ENCODE measurements at regions not wholly inside any gene's neighbourhood (a gene's known extent, or its start where the extent isn't known, plus 50 kb on each side); places are given as distances from the start of the nearest gene placed in this dataset.
"Not testable (repeated sequence)": the region's sequence is repeated elsewhere in the genome, so short reads cannot be mapped to it uniquely, and the experiment has no call there.

DNA sequence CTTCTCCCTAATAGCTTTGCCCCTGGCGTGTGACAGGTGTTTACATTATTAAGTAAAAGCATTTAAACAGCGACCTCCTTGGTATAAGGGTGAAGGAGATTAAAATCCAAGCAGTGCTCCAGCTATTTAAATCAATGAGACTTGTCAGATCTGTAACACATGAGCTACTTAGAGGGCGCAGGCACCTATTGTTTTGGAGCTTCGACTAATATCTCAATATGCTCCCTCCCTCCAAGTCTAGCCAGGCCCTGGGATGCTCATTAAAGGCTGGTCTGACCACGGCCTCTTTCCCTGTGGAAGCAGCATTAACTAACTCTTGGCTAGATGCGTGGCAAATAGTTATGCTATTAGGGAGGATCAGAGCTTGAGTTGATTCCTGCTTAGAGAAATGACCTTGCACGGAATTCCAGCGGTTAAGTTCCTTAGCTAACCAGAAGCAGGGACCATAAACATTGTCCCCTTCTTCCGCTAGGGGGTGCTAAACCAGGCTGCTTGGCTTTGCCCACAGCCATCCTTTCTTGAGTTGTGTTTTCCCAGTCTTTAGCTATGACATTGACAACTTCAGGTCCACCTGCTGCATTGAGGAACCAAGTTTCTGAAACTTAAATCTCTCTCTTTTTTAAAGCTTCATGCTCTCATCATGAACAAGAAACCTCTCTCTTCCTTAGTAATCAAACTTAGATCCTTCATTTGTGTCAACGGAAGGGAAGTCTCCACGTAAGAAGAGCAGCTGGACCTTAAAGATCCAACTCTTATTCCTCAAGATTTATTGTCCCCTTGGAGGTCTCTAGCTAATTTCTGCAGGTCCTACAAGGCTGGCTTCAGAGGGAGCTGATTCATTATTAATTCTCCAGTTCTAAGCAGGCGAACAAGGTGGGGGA, 80.7 kb upstream of the IGFBP7 start:
- no peaks in the 10 kb centered on the region for H3K27me3 ChIP-seq
- peaks cover 32% of the 10 kb centered on the region for H3K4me1 ChIP-seq
- no peaks in the 10 kb centered on the region for H3K36me3 ChIP-seq
- H3K9me3 ChIP-seq (replicated peaks): no peaks in the 10 kb centered on the region
- no peak overlapping the region for H3K4me3 ChIP-seq
- H3K27ac ChIP-seq: no peak overlapping the region
- peak; percentile 66 to 84 for DNase-seq

DNA sequence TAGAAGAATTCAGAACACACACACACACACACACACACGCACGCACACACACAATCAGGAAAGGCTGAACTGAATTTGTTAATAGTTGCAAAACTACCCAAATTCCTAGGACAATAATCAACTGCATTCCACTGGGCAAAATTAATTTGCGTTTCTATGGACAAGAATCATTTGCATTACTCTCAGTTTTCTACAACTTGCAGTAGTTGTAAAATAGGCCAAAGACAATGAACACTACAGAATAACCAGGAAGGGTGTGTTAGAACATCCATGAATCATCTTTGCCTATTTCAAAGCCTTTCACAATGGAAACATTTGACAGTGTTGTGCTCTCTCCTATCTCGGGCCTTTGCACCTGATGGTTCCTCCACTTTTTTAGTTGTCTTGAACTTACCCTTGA, 77.1 kb upstream of the IGFBP7 start:
- peaks cover 25% of the 10 kb centered on the region for H3K4me1 ChIP-seq
- no peak for DNase-seq
- no peak overlapping the region for H3K4me3 ChIP-seq

GRCh38 chr4:57184378-57185029, 74.3 kb upstream of the IGFBP7 start:
- Histone ChIP-seq H3K27me3 (no peaks in the 10 kb centered on the region), H3K4me3 (no peak overlapping the region), H3K27ac (no peak overlapping the region), H3K4me1 (peaks cover 6% of the 10 kb centered on the region), H3K36me3 (no peaks in the 10 kb centered on the region), H3K9me3 (replicated peaks) (no peaks in the 10 kb centered on the region)
- no peak for DNase-seq

More for the DNA sequence above, 77.1 kb upstream of the IGFBP7 start:
- H3K9me3 ChIP-seq (replicated peaks): no peaks in the 10 kb centered on the region
- H3K27ac ChIP-seq: no peak overlapping the region
- no peaks in the 10 kb centered on the region for H3K36me3 ChIP-seq
- H3K27me3 ChIP-seq: no peaks in the 10 kb centered on the region

DNA sequence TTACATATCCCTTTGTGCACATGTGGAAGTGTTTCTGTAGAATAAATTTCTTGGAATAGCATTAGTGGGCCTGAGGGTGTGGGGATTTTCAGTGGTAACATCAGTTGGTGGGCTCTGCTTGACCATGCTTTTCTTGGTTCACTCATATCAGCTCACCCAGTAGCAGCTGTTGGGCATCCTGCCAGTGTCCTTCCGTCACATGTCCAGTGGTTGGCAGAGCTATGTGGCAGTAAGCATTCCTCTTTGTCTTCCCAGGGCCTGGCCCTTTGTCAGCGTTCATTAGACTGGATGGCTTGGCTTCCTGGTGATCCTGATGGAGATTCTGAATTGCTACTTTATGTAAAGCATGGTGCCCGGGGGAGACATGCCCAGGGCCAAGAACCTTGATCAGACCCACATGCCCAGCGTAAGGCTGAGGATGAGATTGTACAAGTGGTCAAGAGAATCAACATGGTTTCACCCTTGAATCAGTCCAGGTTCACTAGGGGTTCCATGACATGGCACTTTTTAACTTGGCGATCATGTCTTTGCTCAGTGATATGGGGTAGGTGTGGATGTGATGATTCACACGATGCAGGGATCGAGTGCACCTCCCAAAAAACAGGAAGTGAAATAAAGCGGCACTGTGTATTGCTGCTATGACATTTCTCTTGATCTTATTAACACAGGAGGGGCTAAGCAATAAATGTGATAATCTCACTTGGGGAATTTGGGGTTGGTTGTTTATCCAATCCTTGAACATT, 72.1 kb upstream of the IGFBP7 start:
- H3K36me3 ChIP-seq: no peaks in the 10 kb centered on the region
- H3K4me1 ChIP-seq: peaks cover 6% of the 10 kb centered on the region
- peak overlapping the region; percentile 33 for H3K27ac ChIP-seq
- H3K9me3 ChIP-seq (replicated peaks): no peaks in the 10 kb centered on the region
- no peaks in the 10 kb centered on the region for H3K27me3 ChIP-seq
- DNase-seq: peak; percentile 86 to 89
- H3K4me3 ChIP-seq: no peak overlapping the region

- not testable (repeated sequence) for H3K27ac ChIP-seq; H3K36me3 ChIP-seq; H3K27me3 ChIP-seq; H3K4me1 ChIP-seq; H3K9me3 ChIP-seq (replicated peaks); H3K4me3 ChIP-seq; DNase-seq
Observed at GRCh38 chr4:57173136-57173535, 63.0 kb upstream of the IGFBP7 start.

GRCh38 chr4:57172065-57172464, 61.9 kb upstream of the IGFBP7 start:
- H3K27me3 ChIP-seq: no peaks in the 10 kb centered on the region
- H3K4me1 ChIP-seq: no peaks in the 10 kb centered on the region
- H3K36me3 ChIP-seq: no peaks in the 10 kb centered on the region
- no peak for DNase-seq
- no peak overlapping the region for H3K27ac ChIP-seq
- no peak overlapping the region for H3K4me3 ChIP-seq
- H3K9me3 ChIP-seq (replicated peaks): no peaks in the 10 kb centered on the region

DNA sequence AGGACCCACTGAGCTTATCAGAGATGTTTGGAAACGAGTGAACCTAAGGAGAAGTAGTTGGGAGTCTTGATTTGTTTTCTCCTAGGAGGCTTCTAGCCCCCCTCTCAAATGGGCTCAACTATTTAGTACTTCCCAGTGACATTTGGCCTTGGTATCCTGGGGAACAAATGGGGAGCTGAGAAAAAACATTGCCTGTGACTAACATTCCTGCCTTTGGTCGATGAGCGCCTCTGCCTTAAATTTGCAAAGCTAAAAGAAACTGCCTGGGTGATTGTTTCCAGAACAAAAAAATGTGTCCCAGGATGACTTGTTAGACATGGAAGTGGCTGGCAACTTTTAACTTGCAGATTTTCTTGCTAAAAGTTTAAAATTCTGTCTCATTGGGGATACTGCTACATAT, 58.8 kb upstream of the IGFBP7 start:
- Histone ChIP-seq H3K27ac (no peak overlapping the region), H3K4me3 (no peak overlapping the region), H3K9me3 (replicated peaks) (no peaks in the 10 kb centered on the region), H3K36me3 (no peaks in the 10 kb centered on the region), H3K4me1 (no peaks in the 10 kb centered on the region), H3K27me3 (no peaks in the 10 kb centered on the region)
- no peak for DNase-seq

DNA sequence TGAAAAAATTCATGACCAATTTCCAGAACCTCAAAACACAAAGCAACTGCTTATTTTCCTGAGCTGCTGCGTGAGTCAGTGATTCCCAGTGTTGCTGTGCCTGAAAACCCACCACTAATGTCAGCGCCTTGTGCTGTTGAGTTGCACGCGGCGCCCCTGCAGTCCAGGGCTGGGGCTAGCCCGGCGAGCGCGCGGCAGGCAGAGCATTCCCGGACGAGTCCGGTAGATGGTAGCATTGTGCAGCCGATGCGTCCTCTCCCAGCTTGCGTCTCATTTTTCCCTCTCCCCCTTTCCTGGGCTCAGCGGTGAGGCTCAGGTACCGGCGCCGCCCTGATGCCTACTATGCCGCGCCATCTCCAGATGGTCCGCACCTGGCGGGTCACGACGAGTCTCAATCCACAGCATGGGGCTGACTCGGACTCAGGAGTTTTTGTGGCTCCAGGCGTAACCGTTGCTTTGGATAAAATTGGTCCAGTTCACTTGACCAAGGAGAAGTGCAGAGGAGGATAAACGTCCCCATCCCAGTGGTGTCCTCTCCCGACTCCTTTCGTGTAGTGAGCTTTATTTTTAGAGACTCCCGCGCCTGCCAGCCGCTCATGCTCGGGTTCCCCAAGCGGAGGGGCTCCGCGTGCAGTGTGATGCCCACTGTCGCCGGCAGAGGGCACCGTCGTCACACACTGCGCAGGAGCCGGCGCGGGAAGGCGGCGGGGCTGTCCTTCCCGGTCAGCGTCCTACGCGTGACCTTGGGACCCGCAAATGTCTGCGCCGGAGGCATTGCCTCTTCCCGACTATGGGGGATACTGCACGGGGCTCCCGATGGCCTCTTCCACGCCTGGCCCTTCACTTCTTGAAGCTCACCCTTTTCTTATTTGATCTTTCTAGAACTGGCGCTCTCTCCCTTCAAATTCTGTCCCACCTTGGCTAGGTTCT, 53.6 kb upstream of the IGFBP7 start:
- H3K27ac ChIP-seq: no peak overlapping the region
- H3K4me1 ChIP-seq: 0 out of 2 replicates have a peak, but pooled peaks cover 5% of the 10 kb centered on the region

GRCh38 chr4:57162499-57163019, 52.4 kb upstream of the IGFBP7 start:
- DNase-seq: no peak
- no peaks in the 10 kb centered on the region; the same call in 1 of the 2 replicates for H3K9me3 ChIP-seq (replicated peaks)
- H3K4me1 ChIP-seq: 0 out of 2 replicates have a peak, but pooled peaks cover 5% of the 10 kb centered on the region
- no peak overlapping the region for H3K27ac ChIP-seq
- no peaks in the 10 kb centered on the region; the same call in 1 of the 2 replicates for H3K27me3 ChIP-seq
- H3K4me3 ChIP-seq: no peak overlapping the region
- H3K36me3 ChIP-seq: no peaks in the 10 kb centered on the region

More for the DNA sequence above, 53.6 kb upstream of the IGFBP7 start:
- Histone ChIP-seq H3K9me3 (replicated peaks) (no peaks in the 10 kb centered on the region; the same call in 1 of the 2 replicates), H3K4me3 (peak overlapping the region; percentile 55), H3K36me3 (no peaks in the 10 kb centered on the region), H3K27me3 (no peaks in the 10 kb centered on the region)
- DNase-seq: peak; percentile 73 to 87
